ENCODE measurements at regions not wholly inside any gene's neighbourhood (a gene's known extent, or its start where the extent isn't known, plus 50 kb on each side); places are given as distances from the start of the nearest gene placed in this dataset.
"Not testable (repeated sequence)": the region's sequence is repeated elsewhere in the genome, so short reads cannot be mapped to it uniquely, and the experiment has no call there.

DNA sequence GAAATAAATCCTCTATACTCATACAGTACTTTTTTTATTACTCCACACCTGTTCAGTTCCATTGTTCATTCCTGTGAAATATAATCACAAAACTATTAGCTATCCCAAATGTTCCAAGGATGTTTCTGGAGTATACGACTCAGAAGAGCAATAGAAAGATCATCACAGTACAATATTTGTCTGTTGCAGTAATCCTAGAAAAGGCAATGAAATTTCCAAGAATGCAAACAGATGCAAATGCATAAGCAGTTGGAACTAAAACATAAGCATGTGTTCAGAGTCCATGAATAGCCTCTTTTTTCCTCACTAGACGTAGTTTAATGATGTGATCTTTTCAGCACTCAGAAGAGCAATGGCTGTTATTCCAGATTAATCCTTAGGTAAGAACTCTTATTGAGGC is 55.2 kb downstream of the RTL3 start:
- DNase-seq (ENCODE audit: low read depth in 1 of 2, low spot score in 1 of 2) = no peak
- no peak for TF ChIP-seq JUND (IDR thresholded peaks at IDR 0.05; ENCODE audit: low read depth)
- in situ Hi-C loops (cut with HindIII; ENCODE audit: low pct_unique_long_range_greater_than_20kb, low sequenced_read_pairs) = no loop called here

DNA sequence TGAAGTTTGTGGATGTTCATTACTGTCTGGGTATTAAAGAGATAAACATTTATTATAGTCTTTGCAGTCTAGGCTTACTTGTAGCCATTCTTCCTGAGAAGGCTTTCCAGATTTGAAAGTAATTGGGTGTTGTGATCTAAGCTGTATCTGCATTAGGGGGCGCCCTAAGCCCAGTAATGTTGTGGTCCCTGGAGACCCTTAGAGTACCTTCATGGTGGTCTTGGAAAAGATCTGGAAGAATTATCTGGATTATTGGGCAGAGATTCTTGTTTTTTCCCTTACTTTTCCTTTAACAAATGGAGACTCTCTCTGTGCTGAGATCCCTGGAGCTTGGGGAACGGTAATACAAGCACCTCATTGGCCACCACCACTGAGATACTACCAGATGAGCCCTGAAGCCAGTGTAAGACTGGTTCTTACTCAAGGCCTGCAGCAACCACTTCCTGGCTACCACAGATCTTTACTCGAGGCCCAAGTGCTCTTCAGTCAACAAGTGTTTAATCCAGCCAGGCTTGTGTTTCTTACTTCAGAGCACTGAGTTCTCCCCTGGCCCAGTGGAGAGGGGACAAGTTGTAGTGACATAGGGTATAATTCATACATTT is 63.1 kb downstream of the RTL3 start:
- no peak for DNase-seq (ENCODE audit: low read depth in 1 of 2, low spot score in 1 of 2)
- TF ChIP-seq JUND (IDR thresholded peaks at IDR 0.05; ENCODE audit: low read depth) = no peak
- in situ Hi-C loops (cut with HindIII; ENCODE audit: low pct_unique_long_range_greater_than_20kb, low sequenced_read_pairs) = no loop called here

DNA sequence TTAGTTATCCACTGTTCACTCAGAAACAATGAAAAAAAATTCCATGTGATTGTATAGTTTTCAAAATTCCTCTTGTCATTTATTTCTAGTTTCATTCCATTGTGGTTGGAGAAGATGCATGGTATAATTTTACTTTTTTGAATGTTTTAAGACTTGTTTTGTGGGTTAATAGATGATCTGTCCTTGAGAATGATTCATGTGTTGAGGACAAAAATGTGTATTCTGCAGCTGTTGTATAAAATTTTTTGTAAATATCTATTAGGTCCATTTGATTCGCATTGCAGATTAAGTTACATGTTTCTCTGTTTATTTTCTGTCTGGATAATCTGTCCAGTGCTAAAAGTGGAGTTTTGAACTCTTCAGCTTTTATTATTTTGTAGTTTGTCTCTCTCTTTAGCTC is 65.4 kb downstream of the RTL3 start:
- DNase-seq (ENCODE audit: low read depth in 1 of 2, low spot score in 1 of 2) = no peak
- in situ Hi-C loops (cut with HindIII; ENCODE audit: low pct_unique_long_range_greater_than_20kb, low sequenced_read_pairs) = no loop called here
- no peak for TF ChIP-seq JUND (IDR thresholded peaks at IDR 0.05; ENCODE audit: low read depth)

DNA sequence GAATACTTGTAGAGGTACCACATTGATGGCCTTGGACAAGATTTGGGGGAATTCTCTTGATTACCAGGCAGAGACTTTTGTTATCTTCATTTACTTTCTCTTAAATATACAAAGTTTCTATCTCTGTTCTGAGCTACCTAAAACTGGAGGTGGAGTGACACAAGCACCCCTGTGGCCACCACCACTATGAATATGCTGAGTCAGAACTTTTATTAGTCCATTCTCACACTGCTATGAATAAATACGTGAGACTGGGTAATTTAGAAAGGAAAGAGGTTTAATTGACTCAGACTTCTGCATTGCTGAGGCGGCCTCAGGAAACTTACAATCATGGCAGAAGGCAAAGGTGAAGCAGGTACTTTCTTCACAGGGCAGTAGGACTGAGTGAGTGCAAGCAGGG is 67.1 kb downstream of the RTL3 start:
- in situ Hi-C loops (cut with HindIII; ENCODE audit: low pct_unique_long_range_greater_than_20kb, low sequenced_read_pairs) = no loop called here
- no peak for TF ChIP-seq JUND (IDR thresholded peaks at IDR 0.05; ENCODE audit: low read depth)
- no peak for DNase-seq (ENCODE audit: low read depth in 1 of 2, low spot score in 1 of 2)

DNA sequence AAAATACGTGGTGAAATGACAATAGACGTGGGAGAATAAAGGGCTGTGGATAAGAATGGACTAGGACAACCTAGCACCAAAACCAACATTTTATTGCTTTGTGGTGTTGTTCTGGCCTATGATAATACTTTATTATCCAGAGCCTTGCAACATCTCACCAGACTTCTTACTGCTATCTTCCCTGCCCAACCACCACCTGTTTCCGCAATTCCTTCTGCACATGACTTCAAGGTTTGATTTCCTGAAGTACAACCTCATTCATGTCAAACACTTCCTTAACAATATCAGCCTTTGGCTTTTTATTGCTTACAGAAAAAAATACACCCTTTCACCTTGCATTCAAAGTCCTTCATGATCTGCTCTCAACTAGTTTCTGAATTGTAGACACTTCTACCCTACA is 84.8 kb downstream of the RTL3 start:
- in situ Hi-C loops (cut with HindIII; ENCODE audit: low pct_unique_long_range_greater_than_20kb, low sequenced_read_pairs) = no loop called here
- DNase-seq (ENCODE audit: low read depth in 1 of 2, low spot score in 1 of 2) = no peak
- TF ChIP-seq JUND (IDR thresholded peaks at IDR 0.05; ENCODE audit: low read depth) = no peak

DNA sequence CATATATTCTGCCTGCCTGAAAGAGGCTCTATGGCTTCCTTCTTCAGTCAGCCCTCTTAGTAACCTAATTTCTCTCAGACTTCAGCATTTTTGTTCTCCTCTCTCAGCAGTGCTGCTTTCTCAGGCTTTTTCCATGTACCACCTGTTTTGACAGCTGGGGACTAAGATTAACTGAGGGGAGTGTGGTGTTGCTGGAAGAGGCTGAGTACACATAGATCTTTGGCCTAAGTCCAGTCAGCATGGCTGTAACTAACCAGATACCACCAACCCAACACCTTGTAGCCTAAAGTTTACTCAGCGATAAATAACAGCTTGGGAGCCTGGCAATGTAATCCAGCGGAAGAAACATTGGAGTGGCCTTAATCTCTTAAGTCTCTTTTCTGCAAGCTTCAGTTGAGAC is 85.5 kb downstream of the RTL3 start:
- TF ChIP-seq JUND (IDR thresholded peaks at IDR 0.05; ENCODE audit: low read depth) = no peak
- in situ Hi-C loops (cut with HindIII; ENCODE audit: low pct_unique_long_range_greater_than_20kb, low sequenced_read_pairs) = no loop called here
- DNase-seq (ENCODE audit: low read depth in 1 of 2, low spot score in 1 of 2) = no peak

DNA sequence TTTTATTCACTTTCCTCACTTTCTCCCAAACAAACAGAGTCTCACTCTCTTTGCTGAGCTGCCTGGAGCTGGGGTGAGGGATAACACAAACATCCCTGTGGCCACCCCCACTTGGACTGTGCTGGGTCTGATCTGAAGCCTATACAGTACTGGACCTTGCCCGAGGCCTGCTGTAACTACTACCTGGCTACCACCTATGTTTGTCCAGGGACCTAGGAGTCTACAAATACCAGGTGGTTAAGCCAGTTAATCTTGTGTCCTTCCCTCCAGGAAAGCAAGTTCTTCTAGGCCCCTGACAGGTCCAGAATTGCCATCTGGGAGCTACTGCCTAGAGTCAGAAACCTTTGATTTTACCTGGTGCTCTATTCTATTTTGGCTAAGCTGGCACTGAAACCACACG is 87.3 kb downstream of the RTL3 start:
- TF ChIP-seq JUND (IDR thresholded peaks at IDR 0.05; ENCODE audit: low read depth) = no peak
- in situ Hi-C loops (cut with HindIII; ENCODE audit: low pct_unique_long_range_greater_than_20kb, low sequenced_read_pairs) = no loop called here
- peak in 1 of 2 experiments; percentile 84 for DNase-seq (ENCODE audit: low read depth in 1 of 2, low spot score in 1 of 2)

DNA sequence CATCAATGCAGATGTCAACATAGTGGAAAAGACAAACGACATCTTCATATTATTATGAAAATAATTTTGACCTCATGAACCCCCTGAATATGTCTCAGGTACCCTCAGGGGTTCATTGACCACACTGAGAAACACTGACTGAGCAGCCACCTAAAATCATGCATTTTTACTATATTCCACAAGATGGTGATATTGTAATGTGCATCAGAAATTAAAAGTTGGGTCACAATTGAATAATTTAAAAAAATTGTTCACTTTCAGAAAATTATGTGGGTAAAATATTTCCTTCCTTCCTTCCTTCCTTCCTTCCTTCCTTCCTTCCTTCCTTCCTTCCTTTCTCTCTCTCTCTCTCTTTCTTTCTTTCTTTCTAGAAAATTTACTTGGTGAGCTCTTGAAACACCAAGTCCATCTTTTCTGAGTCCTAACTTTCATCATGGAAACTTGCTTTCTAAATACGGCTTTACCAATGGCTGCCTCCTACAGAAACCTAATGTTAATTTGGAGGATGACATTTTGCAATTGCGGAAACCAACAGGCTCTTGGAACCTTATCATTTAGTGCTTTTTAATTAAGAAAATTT is 103.6 kb downstream of the RTL3 start:
- peak in 1 of 2 experiments; percentile 15 for DNase-seq (ENCODE audit: low read depth in 1 of 2, low spot score in 1 of 2)
- in situ Hi-C loops (cut with HindIII; ENCODE audit: low pct_unique_long_range_greater_than_20kb, low sequenced_read_pairs) = no loop called here
- no peak for TF ChIP-seq JUND (IDR thresholded peaks at IDR 0.05; ENCODE audit: low read depth)

DNA sequence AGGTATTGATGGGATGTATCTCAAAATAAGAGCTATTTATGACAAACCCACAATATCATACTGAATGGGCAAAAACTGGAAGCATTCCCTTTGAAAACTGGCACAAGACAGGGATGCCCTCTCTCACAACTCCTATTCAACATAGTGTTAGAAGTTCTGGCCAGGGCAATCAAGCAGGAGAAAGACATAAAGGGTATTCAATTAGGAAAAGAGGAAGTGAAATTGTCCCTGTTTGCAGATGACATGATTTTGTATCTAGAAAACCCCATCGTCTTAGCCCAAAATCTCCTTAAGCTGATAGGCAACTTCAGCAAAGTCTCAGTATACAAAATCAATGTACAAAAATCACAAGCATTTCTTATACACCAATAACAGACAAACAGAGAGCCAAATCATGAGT is 106.5 kb downstream of the RTL3 start:
- in situ Hi-C loops (cut with HindIII; ENCODE audit: low pct_unique_long_range_greater_than_20kb, low sequenced_read_pairs); DNase-seq (ENCODE audit: low read depth in 1 of 2, low spot score in 1 of 2): not testable (repeated sequence)

DNA sequence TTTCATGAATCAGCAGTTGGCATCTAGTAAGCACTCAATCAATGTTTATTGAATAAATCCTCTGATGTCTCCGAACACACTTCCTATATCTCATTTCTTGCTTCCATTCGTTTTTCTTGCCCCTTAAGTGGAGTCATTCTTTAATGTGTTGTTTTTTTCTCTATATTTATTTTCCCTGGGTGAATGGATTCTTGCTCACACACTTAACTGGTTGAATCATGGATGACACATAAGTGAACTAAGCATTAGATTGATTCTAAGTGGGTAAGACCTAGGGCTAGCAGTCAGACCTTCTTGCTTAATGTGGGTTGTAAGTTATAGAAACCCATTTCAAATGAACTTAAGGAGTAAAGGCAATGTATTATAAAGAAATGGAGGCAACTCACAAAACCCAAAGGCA is 111.1 kb downstream of the RTL3 start:
- DNase-seq (ENCODE audit: low read depth in 1 of 2, low spot score in 1 of 2) = no peak
- in situ Hi-C loops (cut with HindIII; ENCODE audit: low pct_unique_long_range_greater_than_20kb, low sequenced_read_pairs) = no loop called here
- no peak for TF ChIP-seq JUND (IDR thresholded peaks at IDR 0.05; ENCODE audit: low read depth)

DNA sequence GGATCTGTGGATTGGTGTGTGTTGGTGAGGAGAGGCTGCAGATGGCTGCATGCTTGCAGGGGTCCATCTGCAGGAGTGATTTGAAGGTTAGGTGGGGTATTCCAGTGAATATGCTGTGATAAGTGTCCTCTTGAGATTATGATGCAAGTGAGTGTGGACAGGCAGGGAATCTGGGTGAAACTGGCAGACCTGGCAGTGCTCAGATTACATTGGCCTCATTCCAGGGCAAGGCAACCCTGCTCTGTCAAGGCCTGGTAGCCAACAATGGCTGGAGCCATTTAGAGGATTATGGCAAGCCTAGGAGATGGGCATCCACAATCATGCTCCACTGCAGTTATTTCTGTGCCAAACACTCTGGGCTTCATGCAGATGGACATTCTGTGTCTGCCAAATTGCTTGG is 113.9 kb downstream of the RTL3 start:
- in situ Hi-C loops (cut with HindIII; ENCODE audit: low pct_unique_long_range_greater_than_20kb, low sequenced_read_pairs) = no loop called here
- TF ChIP-seq JUND (IDR thresholded peaks at IDR 0.05; ENCODE audit: low read depth) = no peak
- DNase-seq (ENCODE audit: low read depth in 1 of 2, low spot score in 1 of 2) = peak in 1 of 2 experiments; percentile 1

DNA sequence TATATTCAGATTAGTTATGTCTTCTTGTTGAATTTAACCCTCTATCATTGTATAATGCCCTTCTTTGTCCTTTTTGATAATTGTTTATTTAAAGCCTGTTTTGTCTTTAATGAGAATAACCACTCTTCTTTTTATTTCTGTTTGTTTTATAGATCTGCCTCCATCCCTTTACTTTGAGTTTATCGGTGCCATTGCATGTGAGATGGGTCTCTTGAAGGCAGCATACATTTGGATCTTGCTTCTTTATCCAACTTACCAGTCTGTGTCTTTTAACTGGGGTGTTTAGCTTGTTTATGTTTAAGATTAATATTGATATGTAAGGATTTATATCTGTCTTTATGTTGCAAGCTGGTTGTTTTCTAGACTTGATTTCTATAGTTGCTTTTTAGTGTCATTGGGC is 115.8 kb downstream of the RTL3 start:
- in situ Hi-C loops (cut with HindIII; ENCODE audit: low pct_unique_long_range_greater_than_20kb, low sequenced_read_pairs) = no loop called here
- no peak for DNase-seq (ENCODE audit: low read depth in 1 of 2, low spot score in 1 of 2)
- no peak for TF ChIP-seq JUND (IDR thresholded peaks at IDR 0.05; ENCODE audit: low read depth)

DNA sequence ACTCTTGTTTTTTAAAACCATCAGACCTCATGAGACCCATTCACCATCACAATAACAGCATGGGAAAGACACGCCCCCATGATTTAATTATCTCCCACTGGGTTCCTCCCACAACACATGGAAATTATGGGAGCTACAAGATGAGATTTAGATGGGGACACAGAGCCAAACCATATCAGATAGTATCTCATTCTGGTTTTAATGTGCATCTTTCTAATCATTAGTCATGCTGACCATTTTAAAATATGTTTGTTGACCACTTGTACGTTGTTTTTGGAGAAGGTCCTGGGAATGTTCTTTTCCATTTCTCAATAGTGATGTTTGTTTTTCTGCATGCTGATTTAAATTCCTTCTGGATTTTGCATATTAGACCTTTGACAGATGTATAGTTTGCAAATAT is 119.0 kb downstream of the RTL3 start:
- no peak for DNase-seq (ENCODE audit: low read depth in 1 of 2, low spot score in 1 of 2)
- no peak for TF ChIP-seq JUND (IDR thresholded peaks at IDR 0.05; ENCODE audit: low read depth)
- in situ Hi-C loops (cut with HindIII; ENCODE audit: low pct_unique_long_range_greater_than_20kb, low sequenced_read_pairs) = no loop called here

DNA sequence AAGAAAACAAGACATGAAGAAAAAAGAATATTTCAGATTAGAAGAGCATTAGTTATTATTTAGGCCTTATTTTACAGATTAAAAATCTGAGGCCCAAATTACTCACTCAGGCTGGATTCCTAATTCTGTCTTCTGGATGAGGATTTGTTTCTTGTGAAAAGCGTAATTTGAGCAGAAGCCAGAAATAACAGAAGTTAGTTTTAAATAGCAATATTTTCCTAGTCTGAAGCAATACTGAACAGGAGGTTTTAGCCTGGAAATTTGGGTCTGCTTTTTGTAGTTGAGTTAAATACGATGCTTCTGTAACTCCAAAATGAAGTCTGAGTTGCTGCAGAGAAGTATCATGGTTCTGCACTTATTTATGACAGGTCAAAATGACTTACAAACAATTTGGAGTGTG is 124.9 kb downstream of the RTL3 start:
- DNase-seq (ENCODE audit: low read depth in 1 of 2, low spot score in 1 of 2) = no peak
- no peak for TF ChIP-seq JUND (IDR thresholded peaks at IDR 0.05; ENCODE audit: low read depth)
- in situ Hi-C loops (cut with HindIII; ENCODE audit: low pct_unique_long_range_greater_than_20kb, low sequenced_read_pairs) = no loop called here
